A673 (cell line): ENCODE measurements at regions not wholly inside any gene's neighbourhood (a gene's known extent, or its start where the extent isn't known, plus 50 kb on each side); places are given as distances from the start of the nearest gene placed in this dataset.
"Not testable (repeated sequence)": the region's sequence is repeated elsewhere in the genome, so short reads cannot be mapped to it uniquely, and the experiment has no call there.

Source experiments
- BruUV-seq: library from RNA; stranded (reverse); fragments of 400-500 nt; replicated peaks from 2 replicates; lab custom pipeline; 2021; lab: Mats Ljungman, UMichigan
- CTCF ChIA-PET: fragments of 300-600 bp; sonication (Branson Sonifier 250); formaldehyde crosslinking; loops from one replicate; lab custom pipeline; 2022; ENCODE audit warnings: antibody characterized with exemption; lab: Charles Lee
- POLR2A ChIA-PET: fragments of 300-600 bp; sonication (Branson Sonifier 250); formaldehyde crosslinking; loops from one replicate; lab custom pipeline; 2022; ENCODE audit warnings: antibody characterized with exemption; ENCODE audit not compliant: low non-redundant PET; lab: Charles Lee
- DNase-seq: peaks from one replicate; pipeline ENCODE4 v3.0.0-alpha.2; 2015; ENCODE audit warnings: low spot score
- H3K27ac ChIP-seq: fragments of 200-600 bp; sonication (generic); 2 replicates; pipeline ENCODE4 v1.5.1; 2016; ENCODE audit warnings: mixed run types, low read depth, mild to moderate bottlenecking, mixed read lengths, antibody characterized with exemption, low read length; ENCODE audit not compliant: poor library complexity, severe bottlenecking
- H3K27me3 ChIP-seq: fragments of 200-600 bp; sonication (generic); replicated peaks from 2 replicates; pipeline ENCODE4 v1.6.1; 2017; ENCODE audit warnings: mixed run types, low read depth, mild to moderate bottlenecking, mixed read lengths, antibody characterized with exemption, low read length; ENCODE audit not compliant: insufficient read depth, poor library complexity
- H3K36me3 ChIP-seq: fragments of 200-600 bp; sonication (generic); 2 replicates; pipeline ENCODE4 v1.6.1; 2016; ENCODE audit warnings: mixed run types, mild to moderate bottlenecking, mixed read lengths, antibody characterized with exemption, low read length; ENCODE audit not compliant: insufficient read depth, poor library complexity, severe bottlenecking
- H3K4me1 ChIP-seq: fragments of 200-600 bp; sonication (generic); 2 replicates; pipeline ENCODE4 v1.6.1; 2017; ENCODE audit warnings: mixed run types, mild to moderate bottlenecking, mixed read lengths, antibody characterized with exemption, low read length; ENCODE audit not compliant: insufficient read depth, poor library complexity, severe bottlenecking
- H3K4me3 ChIP-seq: fragments of 200-600 bp; sonication (generic); 2 replicates; pipeline ENCODE4 v1.5.1; 2016; ENCODE audit warnings: low read depth, mixed run types, mild to moderate bottlenecking, mixed read lengths, low read length; ENCODE audit not compliant: poor library complexity, severe bottlenecking
- H3K9me3 ChIP-seq: fragments of 200-600 bp; sonication (generic); 2 replicates; pipeline ENCODE4 v1.6.1; 2016; ENCODE audit warnings: mixed run types, low read depth, mild to moderate bottlenecking, mixed read lengths, antibody characterized with exemption, low read length; ENCODE audit not compliant: poor library complexity, severe bottlenecking
- CTCF ChIP-seq: fragments of 300-800, 200-600 bp; sonication (generic); conservative IDR thresholded peaks from 2 replicates; pipeline ENCODE4 v1.5.1; 2017; ENCODE audit warnings: low read depth, mild to moderate bottlenecking, antibody characterized with exemption, low read length, moderate library complexity, mixed read lengths
- EZH2 ChIP-seq: fragments of 200-600 bp; sonication (generic); IDR thresholded peaks from 2 replicates; pipeline ENCODE4 v1.6.1; 2017; ENCODE audit warnings: borderline replicate concordance, low read depth, mild to moderate bottlenecking, mixed read lengths, antibody characterized with exemption, low read length; ENCODE audit not compliant: poor library complexity, severe bottlenecking
- intact Hi-C: fragments of 100-400 bp; cut with micrococcal nuclease; formaldehyde crosslinking; loops from one replicate; pipeline ENCODE4 v1.10.0; 2022; ENCODE audit not compliant: unreplicated experiment

DNA sequence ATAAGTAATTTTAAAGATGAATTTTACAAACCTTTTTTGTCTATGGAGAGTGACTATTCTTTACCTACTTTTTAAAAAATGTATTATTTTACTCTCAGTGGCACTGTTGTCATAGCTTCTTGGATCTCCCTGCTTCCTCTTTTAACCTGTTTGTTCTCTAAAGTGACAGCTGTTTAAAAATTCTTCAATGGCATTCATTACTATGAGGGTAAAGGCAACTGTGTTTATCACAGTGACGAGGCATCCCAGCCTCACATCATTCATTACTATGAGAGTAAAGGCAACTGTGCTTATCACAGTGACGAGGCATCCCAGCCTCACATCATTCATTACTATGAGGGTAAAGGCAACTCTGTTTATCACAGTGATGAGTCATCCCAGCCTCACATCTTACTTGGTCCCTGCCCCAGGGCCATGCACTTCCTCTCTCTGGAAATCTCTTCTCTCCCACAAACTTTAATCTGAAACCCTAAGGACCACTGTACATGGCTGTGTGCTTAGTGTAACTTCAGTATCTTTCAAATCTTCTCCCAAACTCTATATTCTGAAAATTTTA lies 101.7 kb upstream of the ZNF717 start:
- Histone ChIP-seq H3K4me3 (no peak overlapping the region), H3K4me1 (no peaks in the 10 kb centered on the region), H3K36me3 (no peaks in the 10 kb centered on the region), H3K27ac (no peak overlapping the region), H3K9me3 (no peaks in the 10 kb centered on the region), H3K27me3 (no peaks in the 10 kb centered on the region)
- BruUV-seq: no TSS peak
- intact Hi-C loops: no loop called here
- DNase-seq: no peak
- CTCF ChIA-PET: no interaction called here
- TF ChIP-seq CTCF: no peak
- TF ChIP-seq EZH2: no peak
- POLR2A ChIA-PET: no interaction called here

DNA sequence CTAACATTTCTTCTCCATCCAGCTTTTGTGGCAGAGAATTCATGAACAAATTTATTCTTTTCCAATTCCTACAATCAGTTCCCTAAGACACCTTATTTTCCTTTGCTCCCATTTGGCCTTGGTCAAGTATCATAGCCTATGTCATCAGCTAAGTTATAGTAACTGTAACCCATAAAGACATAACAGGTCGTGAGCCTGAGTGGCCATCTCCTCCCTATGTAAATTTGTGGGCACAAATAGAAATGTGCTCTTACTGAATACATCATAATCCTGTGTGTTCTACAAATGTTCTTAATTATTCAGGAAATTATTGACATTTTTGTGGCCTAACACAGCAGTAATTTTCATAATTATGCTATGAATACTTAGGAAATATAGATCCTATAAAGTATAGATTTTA lies 108.9 kb upstream of the ZNF717 start:
- ChIA-PET CTCF (no interaction called here), POLR2A (no interaction called here)
- Histone ChIP-seq H3K9me3 (no peaks in the 10 kb centered on the region), H3K27ac (no peak overlapping the region), H3K4me1 (no peaks in the 10 kb centered on the region), H3K4me3 (no peak overlapping the region), H3K36me3 (no peaks in the 10 kb centered on the region), H3K27me3 (no peaks in the 10 kb centered on the region)
- intact Hi-C loops: no loop called here
- no peak for DNase-seq
- BruUV-seq: no TSS peak
- TF ChIP-seq EZH2 (no peak), CTCF (no peak)

DNA sequence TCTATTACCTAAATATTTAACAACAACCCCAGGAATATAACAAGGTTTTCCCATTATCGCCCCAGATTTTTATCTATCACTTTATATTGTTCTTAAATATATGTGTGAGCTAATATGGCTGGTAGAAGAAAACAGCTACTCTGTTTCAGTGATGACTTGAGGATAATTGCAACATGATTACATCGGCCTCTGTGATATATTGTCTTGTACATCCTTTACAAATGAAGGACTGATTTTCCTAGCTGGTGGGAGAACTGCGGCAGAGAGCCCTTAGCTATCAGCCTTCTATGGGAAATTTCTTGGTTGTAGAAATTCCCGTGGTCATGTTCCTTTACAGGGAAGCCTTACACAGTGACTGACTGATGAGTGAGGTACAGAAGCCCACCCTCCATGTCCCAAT lies 110.9 kb upstream of the ZNF717 start:
- no TSS peak for BruUV-seq
- intact Hi-C loops: no loop called here
- Histone ChIP-seq H3K27me3 (no peaks in the 10 kb centered on the region), H3K4me3 (no peak overlapping the region), H3K4me1 (no peaks in the 10 kb centered on the region), H3K9me3 (no peaks in the 10 kb centered on the region), H3K27ac (no peak overlapping the region), H3K36me3 (no peaks in the 10 kb centered on the region)
- no peak for DNase-seq
- CTCF ChIA-PET: no interaction called here
- TF ChIP-seq CTCF (no peak), EZH2 (no peak)
- POLR2A ChIA-PET: no interaction called here

DNA sequence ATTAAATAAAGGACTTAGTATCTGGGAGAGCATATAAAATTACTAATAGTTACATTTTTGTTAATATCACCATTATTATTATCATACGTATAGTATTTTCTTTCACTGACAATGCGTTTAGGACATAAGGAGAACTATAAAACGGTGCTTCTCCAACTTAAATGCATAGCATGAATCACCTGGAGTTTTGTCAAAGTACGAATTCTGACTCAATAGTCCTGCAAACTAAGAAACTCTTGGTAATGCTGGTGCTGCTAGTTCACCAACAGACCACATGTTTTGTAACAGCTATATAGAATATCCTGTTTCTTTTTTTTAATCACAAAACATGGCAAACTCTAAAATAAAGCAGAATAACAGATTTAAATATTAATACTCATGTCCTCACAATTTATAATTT lies 116.1 kb upstream of the ZNF717 start:
- CTCF ChIA-PET, POLR2A ChIA-PET: not testable (repeated sequence)

More for the DNA sequence above, 116.1 kb upstream of the ZNF717 start:
- H3K4me3 ChIP-seq, H3K36me3 ChIP-seq, DNase-seq, BruUV-seq, H3K9me3 ChIP-seq, intact Hi-C loops, H3K27me3 ChIP-seq, H3K27ac ChIP-seq, H3K4me1 ChIP-seq: not testable (repeated sequence)
